ENCODE measurements at regions not wholly inside any gene's neighbourhood (a gene's known extent, or its start where the extent isn't known, plus 50 kb on each side); places are given as distances from the start of the nearest gene placed in this dataset.

DNA sequence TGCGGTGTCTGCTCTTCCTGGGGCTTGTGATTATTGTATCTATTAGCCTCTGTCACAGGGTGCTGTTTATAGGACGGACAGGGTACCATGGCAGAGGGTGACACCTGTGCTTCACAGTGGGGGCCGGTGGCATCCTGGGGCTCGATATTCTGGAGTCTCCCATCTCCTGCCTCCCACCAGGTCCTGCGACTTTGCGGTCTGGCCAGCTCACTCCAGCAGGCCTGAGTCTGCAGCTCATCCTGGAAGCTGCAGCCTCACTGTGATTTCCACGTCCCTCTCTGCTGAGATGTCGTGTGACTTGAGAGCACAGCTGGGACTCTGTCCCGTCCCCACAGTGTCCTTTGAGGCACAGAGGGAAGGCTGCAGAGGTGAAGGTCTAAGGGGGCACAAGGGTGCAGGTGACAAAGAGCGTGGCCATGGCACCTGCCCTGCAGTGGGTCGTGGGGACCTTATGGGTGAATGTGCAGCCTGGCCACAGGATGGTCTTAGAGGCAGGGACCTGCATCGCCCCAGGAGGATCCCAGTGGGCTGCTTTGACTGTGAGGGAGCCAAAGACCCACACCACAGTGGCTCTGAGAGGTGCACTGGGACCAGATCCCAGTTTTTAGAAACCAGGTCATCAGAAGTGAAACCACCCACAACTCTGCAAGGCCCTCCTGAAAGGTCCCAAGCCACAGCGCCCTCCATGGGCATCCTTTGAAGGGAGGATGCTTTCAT lies 172.8 kb downstream of the KLF13 start (continued):
- TF ChIP-seq, protein P1, sequence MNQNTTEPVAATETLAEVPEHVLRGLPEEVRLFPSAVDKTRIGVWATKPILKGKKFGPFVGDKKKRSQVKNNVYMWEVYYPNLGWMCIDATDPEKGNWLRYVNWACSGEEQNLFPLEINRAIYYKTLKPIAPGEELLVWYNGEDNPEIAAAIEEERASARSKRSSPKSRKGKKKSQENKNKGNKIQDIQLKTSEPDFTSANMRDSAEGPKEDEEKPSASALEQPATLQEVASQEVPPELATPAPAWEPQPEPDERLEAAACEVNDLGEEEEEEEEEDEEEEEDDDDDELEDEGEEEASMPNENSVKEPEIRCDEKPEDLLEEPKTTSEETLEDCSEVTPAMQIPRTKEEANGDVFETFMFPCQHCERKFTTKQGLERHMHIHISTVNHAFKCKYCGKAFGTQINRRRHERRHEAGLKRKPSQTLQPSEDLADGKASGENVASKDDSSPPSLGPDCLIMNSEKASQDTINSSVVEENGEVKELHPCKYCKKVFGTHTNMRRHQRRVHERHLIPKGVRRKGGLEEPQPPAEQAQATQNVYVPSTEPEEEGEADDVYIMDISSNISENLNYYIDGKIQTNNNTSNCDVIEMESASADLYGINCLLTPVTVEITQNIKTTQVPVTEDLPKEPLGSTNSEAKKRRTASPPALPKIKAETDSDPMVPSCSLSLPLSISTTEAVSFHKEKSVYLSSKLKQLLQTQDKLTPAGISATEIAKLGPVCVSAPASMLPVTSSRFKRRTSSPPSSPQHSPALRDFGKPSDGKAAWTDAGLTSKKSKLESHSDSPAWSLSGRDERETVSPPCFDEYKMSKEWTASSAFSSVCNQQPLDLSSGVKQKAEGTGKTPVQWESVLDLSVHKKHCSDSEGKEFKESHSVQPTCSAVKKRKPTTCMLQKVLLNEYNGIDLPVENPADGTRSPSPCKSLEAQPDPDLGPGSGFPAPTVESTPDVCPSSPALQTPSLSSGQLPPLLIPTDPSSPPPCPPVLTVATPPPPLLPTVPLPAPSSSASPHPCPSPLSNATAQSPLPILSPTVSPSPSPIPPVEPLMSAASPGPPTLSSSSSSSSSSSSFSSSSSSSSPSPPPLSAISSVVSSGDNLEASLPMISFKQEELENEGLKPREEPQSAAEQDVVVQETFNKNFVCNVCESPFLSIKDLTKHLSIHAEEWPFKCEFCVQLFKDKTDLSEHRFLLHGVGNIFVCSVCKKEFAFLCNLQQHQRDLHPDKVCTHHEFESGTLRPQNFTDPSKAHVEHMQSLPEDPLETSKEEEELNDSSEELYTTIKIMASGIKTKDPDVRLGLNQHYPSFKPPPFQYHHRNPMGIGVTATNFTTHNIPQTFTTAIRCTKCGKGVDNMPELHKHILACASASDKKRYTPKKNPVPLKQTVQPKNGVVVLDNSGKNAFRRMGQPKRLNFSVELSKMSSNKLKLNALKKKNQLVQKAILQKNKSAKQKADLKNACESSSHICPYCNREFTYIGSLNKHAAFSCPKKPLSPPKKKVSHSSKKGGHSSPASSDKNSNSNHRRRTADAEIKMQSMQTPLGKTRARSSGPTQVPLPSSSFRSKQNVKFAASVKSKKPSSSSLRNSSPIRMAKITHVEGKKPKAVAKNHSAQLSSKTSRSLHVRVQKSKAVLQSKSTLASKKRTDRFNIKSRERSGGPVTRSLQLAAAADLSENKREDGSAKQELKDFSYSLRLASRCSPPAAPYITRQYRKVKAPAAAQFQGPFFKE (tag by site-specific recombination; IDR thresholded peaks at IDR 0.05; ENCODE audit: borderline replicate concordance): no peak
- TF ChIP-seq ZNF274 (IDR thresholded peaks at IDR 0.05; ENCODE audit: low read length): no peak
- TF ChIP-seq ZNF274 (tag by site-specific recombination; IDR thresholded peaks at IDR 0.05; ENCODE audit: borderline replicate concordance): no peak
- no peak for TF ChIP-seq ZNF221 (tag by site-specific recombination; IDR thresholded peaks at IDR 0.05; ENCODE audit: borderline replicate concordance)

DNA sequence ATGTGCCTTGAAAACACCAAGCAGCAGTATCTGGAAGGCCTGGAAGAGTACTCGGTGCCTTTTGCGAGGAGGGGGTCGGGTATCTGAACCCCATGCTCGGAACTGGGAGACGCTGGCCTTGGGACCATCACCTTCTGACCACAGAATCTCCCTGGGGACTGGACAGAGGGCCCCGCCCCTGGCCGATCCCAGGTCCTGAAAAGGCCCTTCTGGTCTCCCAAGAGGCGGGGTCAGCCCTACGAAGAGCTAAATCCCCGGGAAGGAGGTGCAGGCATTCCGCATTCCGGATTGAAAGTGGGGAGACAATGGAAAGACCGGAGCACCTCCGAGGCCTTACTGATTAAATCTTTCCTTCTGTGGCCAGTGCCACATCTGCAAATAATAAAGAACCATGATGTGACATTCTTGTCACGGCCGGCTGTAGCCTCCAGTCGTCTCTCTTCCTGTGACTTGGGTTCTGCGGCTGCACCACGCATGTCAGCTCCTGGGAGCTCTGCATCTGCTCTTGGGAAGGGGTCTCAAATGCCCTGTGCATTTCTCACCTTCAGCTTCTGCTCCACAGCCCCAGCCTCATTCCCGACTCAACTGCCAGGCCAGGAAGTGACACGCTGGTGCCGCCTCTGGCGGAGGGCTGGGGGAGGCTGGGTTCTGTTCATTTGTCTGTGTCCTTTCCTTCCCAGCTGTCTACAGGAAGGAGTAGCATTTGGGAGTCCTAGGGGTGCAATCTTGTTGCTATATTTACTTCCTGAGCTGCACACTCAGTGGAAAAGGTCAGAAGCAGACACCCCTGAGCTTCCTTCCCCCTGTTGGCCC lies 173.5 kb downstream of the KLF13 start:
- Histone ChIP-seq H3K4me3 (ENCODE audit: low read depth, low read length) (no peak overlapping the region), H3K36me3 (ENCODE audit: control insufficient read depth in 2 of 2, insufficient read depth in 1 of 2, low read length in 2 of 2) (no peaks in the 10 kb centered on the region), H3K9me3 (ENCODE audit: control insufficient read depth, insufficient read depth, low read depth, low read length) (no peaks in the 10 kb centered on the region), H3K4me1 (ENCODE audit: control insufficient read depth, insufficient read depth, low read length) (no peaks in the 10 kb centered on the region), H3K27ac (ENCODE audit: extremely low read depth, low read depth, low read length) (no peak overlapping the region)
- no peak for TF ChIP-seq ZNF223 (tag by site-specific recombination; IDR thresholded peaks at IDR 0.05)
- no peak for TF ChIP-seq ZNF133 (tag by site-specific recombination; IDR thresholded peaks at IDR 0.05)
- TF ChIP-seq ZNF785 (tag by site-specific recombination; IDR thresholded peaks at IDR 0.05): no peak
- no peak for TF ChIP-seq PRDM1 (tag by site-specific recombination; IDR thresholded peaks at IDR 0.05)
- TF ChIP-seq, protein P2, sequence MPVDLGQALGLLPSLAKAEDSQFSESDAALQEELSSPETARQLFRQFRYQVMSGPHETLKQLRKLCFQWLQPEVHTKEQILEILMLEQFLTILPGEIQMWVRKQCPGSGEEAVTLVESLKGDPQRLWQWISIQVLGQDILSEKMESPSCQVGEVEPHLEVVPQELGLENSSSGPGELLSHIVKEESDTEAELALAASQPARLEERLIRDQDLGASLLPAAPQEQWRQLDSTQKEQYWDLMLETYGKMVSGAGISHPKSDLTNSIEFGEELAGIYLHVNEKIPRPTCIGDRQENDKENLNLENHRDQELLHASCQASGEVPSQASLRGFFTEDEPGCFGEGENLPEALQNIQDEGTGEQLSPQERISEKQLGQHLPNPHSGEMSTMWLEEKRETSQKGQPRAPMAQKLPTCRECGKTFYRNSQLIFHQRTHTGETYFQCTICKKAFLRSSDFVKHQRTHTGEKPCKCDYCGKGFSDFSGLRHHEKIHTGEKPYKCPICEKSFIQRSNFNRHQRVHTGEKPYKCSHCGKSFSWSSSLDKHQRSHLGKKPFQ (tag by site-specific recombination; IDR thresholded peaks at IDR 0.05): no peak
- TF ChIP-seq ZNF211 (tag by site-specific recombination; IDR thresholded peaks at IDR 0.05; ENCODE audit: low read depth): no peak
- ChIA-PET POLR2A (no interaction called here), CTCF (interaction anchor here (0.6 to 1.2 kb wide), 3 partner anchors 10 to 48 kb away, joined by 3 to 4 read pairs (median 4); no protein-coding TSS in a partner anchor)

DNA sequence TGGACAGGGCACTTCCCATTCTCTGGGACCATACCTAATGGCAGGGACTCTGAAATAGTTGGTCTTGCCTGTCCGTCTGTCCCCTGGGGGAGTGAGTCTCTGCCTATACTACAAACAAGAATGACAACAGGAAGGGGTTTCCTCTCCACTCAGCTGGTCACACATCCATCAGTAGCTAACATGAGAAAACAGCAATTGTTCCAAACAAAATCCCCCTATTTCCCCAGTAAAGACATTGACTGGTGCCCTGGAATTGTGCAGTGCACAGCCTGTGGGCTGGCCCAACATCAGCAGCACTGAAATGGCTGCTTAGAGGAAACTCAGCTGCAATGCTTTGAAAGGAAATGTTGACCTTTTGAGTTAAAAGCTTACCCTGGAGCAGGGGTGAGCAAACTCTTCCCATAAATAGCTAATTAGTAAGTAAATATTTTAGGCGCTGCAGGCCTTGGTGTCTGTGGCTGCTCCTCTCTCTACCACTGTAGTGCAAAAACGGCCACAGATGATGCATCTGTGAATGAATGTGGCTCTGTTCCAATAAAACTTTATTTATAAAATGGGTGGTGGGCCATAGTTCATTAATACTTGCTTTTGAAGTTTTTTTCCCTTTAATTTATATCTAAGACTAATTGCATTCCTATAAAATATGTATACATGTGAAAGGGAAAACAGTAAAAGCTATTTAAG lies 174.3 kb downstream of the KLF13 start:
- no peaks in the 10 kb centered on the region for H3K36me3 ChIP-seq (ENCODE audit: control insufficient read depth in 2 of 2, insufficient read depth in 1 of 2, low read length in 2 of 2)
- ChIA-PET CTCF (interaction anchor here (0.6 kb wide), 1 partner anchor 49 kb away, joined by 4 read pairs; no protein-coding TSS in a partner anchor), POLR2A (no interaction called here)
- no peak overlapping the region for H3K4me3 ChIP-seq (ENCODE audit: low read depth, low read length)
- H3K27ac ChIP-seq (ENCODE audit: extremely low read depth, low read depth, low read length): no peak overlapping the region
- H3K4me1 ChIP-seq (ENCODE audit: control insufficient read depth, insufficient read depth, low read length): no peaks in the 10 kb centered on the region
- H3K9me3 ChIP-seq (ENCODE audit: control insufficient read depth, insufficient read depth, low read depth, low read length): no peaks in the 10 kb centered on the region
- TF ChIP-seq, protein P3, sequence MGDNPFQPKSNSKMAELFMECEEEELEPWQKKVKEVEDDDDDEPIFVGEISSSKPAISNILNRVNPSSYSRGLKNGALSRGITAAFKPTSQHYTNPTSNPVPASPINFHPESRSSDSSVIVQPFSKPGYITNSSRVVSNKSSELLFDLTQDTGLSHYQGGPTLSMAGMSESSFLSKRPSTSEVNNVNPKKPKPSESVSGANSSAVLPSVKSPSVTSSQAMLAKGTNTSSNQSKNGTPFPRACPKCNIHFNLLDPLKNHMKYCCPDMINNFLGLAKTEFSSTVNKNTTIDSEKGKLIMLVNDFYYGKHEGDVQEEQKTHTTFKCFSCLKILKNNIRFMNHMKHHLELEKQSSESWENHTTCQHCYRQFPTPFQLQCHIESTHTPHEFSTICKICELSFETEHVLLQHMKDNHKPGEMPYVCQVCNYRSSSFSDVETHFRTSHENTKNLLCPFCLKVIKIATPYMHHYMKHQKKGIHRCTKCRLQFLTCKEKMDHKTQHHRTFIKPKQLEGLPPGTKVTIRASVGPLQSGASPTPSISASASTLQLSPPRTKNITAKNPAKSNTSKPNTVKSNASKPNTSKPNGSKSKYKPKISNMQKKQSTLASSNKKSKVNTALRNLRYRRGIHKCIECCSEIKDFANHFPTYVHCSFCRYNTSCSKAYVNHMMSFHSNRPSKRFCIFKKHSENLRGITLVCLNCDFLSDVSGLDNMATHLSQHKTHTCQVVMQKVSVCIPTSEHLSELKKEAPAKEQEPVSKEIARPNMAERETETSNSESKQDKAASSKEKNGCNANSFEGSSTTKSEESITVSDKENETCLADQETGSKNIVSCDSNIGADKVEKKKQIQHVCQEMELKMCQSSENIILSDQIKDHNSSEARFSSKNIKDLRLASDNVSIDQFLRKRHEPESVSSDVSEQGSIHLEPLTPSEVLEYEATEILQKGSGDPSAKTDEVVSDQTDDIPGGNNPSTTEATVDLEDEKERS (tag by site-specific recombination; IDR thresholded peaks at IDR 0.05): no peak
- TF ChIP-seq, protein P4, sequence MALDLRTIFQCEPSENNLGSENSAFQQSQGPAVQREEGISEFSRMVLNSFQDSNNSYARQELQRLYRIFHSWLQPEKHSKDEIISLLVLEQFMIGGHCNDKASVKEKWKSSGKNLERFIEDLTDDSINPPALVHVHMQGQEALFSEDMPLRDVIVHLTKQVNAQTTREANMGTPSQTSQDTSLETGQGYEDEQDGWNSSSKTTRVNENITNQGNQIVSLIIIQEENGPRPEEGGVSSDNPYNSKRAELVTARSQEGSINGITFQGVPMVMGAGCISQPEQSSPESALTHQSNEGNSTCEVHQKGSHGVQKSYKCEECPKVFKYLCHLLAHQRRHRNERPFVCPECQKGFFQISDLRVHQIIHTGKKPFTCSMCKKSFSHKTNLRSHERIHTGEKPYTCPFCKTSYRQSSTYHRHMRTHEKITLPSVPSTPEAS (tag by site-specific recombination; IDR thresholded peaks at IDR 0.05): no peak
- TF ChIP-seq ZNF133 (tag by site-specific recombination; IDR thresholded peaks at IDR 0.05) (no peak), WT1 (tag by site-specific recombination; IDR thresholded peaks at IDR 0.05) (no peak), ZNF10 (tag by site-specific recombination; IDR thresholded peaks at IDR 0.05) (no peak), ZNF221 (tag by site-specific recombination; IDR thresholded peaks at IDR 0.05; ENCODE audit: borderline replicate concordance) (no peak)
- TF ChIP-seq, protein P5, sequence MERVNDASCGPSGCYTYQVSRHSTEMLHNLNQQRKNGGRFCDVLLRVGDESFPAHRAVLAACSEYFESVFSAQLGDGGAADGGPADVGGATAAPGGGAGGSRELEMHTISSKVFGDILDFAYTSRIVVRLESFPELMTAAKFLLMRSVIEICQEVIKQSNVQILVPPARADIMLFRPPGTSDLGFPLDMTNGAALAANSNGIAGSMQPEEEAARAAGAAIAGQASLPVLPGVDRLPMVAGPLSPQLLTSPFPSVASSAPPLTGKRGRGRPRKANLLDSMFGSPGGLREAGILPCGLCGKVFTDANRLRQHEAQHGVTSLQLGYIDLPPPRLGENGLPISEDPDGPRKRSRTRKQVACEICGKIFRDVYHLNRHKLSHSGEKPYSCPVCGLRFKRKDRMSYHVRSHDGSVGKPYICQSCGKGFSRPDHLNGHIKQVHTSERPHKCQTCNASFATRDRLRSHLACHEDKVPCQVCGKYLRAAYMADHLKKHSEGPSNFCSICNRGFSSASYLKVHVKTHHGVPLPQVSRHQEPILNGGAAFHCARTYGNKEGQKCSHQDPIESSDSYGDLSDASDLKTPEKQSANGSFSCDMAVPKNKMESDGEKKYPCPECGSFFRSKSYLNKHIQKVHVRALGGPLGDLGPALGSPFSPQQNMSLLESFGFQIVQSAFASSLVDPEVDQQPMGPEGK (tag by site-specific recombination; IDR thresholded peaks at IDR 0.05): no peak

All from HEK293 (cell line).